ENCODE measurements at regions not wholly inside any gene's neighbourhood (a gene's known extent, or its start where the extent isn't known, plus 50 kb on each side); places are given as distances from the start of the nearest gene placed in this dataset.

GRCh38 chr16:65274566-65274965 is 152.7 kb upstream of the CDH11 start:
- Histone ChIP-seq H3K9me3 (ENCODE audit: low read length) (peaks cover 31% of the 10 kb centered on the region), H3K4me1 (ENCODE audit: insufficient read depth, low read length) (no peaks in the 10 kb centered on the region), H2AFZ (ENCODE audit: low read length) (no peak overlapping the region), H3K4me3 (replicated peaks in 1 of 3; ENCODE audit: insufficient read depth in 1 of 3, low read depth in 2 of 3, low read length in 3 of 3) (no peak overlapping the region), H3K4me2 (ENCODE audit: low read depth, low read length) (no peak overlapping the region), H3K27ac (ENCODE audit: extremely low read length, insufficient read depth, low read length) (no peak overlapping the region), H3K27me3 (ENCODE audit: control insufficient read depth in 1 of 2, insufficient read depth in 2 of 2, low read length in 2 of 2) (peaks cover 0 to 1% of the 10 kb centered on the region in 2 experiments; a peak in 2 of 5 replicates), H3K9ac (ENCODE audit: insufficient read depth, low read depth, low read length) (no peak overlapping the region), H3K79me2 (ENCODE audit: insufficient read depth, low read length) (no peaks in the 10 kb centered on the region), H3K36me3 (replicated peaks in 1 of 2; ENCODE audit: control insufficient read depth in 1 of 2, insufficient read depth in 2 of 2, low read length in 2 of 2) (no peaks in the 10 kb centered on the region), H4K20me1 (ENCODE audit: insufficient read depth, low read length) (no peaks in the 10 kb centered on the region)
- intact Hi-C loops (cut with micrococcal nuclease; ENCODE audit: unreplicated experiment) (no loop called here), in situ Hi-C loops (cut with HindIII; ENCODE audit: extremely low pct_ligation_motif_present, low pct_unique_long_range_greater_than_20kb) (no loop called here)
- no peak for TF ChIP-seq SP140L (CRISPR knock-in tag; IDR thresholded peaks at IDR 0.05; ENCODE audit: borderline replicate concordance)
- TF ChIP-seq, protein P1, sequence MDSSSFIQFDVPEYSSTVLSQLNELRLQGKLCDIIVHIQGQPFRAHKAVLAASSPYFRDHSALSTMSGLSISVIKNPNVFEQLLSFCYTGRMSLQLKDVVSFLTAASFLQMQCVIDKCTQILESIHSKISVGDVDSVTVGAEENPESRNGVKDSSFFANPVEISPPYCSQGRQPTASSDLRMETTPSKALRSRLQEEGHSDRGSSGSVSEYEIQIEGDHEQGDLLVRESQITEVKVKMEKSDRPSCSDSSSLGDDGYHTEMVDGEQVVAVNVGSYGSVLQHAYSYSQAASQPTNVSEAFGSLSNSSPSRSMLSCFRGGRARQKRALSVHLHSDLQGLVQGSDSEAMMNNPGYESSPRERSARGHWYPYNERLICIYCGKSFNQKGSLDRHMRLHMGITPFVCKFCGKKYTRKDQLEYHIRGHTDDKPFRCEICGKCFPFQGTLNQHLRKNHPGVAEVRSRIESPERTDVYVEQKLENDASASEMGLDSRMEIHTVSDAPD (CRISPR knock-in tag; IDR thresholded peaks at IDR 0.05): no peak
- TF ChIP-seq, protein P2, sequence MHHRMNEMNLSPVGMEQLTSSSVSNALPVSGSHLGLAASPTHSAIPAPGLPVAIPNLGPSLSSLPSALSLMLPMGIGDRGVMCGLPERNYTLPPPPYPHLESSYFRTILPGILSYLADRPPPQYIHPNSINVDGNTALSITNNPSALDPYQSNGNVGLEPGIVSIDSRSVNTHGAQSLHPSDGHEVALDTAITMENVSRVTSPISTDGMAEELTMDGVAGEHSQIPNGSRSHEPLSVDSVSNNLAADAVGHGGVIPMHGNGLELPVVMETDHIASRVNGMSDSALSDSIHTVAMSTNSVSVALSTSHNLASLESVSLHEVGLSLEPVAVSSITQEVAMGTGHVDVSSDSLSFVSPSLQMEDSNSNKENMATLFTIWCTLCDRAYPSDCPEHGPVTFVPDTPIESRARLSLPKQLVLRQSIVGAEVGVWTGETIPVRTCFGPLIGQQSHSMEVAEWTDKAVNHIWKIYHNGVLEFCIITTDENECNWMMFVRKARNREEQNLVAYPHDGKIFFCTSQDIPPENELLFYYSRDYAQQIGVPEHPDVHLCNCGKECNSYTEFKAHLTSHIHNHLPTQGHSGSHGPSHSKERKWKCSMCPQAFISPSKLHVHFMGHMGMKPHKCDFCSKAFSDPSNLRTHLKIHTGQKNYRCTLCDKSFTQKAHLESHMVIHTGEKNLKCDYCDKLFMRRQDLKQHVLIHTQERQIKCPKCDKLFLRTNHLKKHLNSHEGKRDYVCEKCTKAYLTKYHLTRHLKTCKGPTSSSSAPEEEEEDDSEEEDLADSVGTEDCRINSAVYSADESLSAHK (CRISPR knock-in tag; IDR thresholded peaks at IDR 0.05; ENCODE audit: borderline replicate concordance): no peak
- TF ChIP-seq ZNF3 (CRISPR knock-in tag; IDR thresholded peaks at IDR 0.05): no peak
- TF ChIP-seq HNF4G (IDR thresholded peaks at IDR 0.05; ENCODE audit: borderline replicate concordance, low read depth, low read length): no peak
- TF ChIP-seq HNF4G (CRISPR knock-in tag; IDR thresholded peaks at IDR 0.05; ENCODE audit: borderline replicate concordance, low read depth): no peak
- TF ChIP-seq KAT8 (CRISPR knock-in tag; IDR thresholded peaks at IDR 0.05): no peak
- TF ChIP-seq TCF7 (IDR thresholded peaks at IDR 0.05; ENCODE audit: low read depth): no peak
- no peak for TF ChIP-seq CENPT (CRISPR knock-in tag; IDR thresholded peaks at IDR 0.05; ENCODE audit: low read depth)
- no peak for TF ChIP-seq MLX (CRISPR knock-in tag; IDR thresholded peaks at IDR 0.05)
- TF ChIP-seq TAF1 (CRISPR knock-in tag; IDR thresholded peaks at IDR 0.05): no peak
- FAIRE-seq (no peak), ATAC-seq (no peak), DNase-seq (ENCODE audit: low spot score) (no peak)
- BruUV-seq (replicated peaks): no TSS peak
- ChIA-PET POLR2A (no interaction called here), CTCF (ENCODE audit: low intra/inter-chr PET ratio, low total read pairs) (no interaction called here)
- 0% methylated on average over 3 of the region's 3 CpGs for WGBS (ENCODE audit: low lambda C conversion rate)
